ENCODE measurements at regions not wholly inside any gene's neighbourhood (a gene's known extent, or its start where the extent isn't known, plus 50 kb on each side); places are given as distances from the start of the nearest gene placed in this dataset.

- no peak for DNase-seq
Measured at GRCh38 chr4:22336822-22337221, 179.0 kb downstream of the ADGRA3 start.

- no peak for DNase-seq
Measured at GRCh38 chr4:22334155-22334554, 181.7 kb downstream of the ADGRA3 start.

- no peak for DNase-seq
Measured at GRCh38 chr4:22324422-22324821, 191.4 kb downstream of the ADGRA3 start.

- DNase-seq: no peak
Measured at GRCh38 chr4:22323691-22324090, 192.2 kb downstream of the ADGRA3 start.

- DNase-seq: no peak
Measured at GRCh38 chr4:22322996-22323395, 192.9 kb downstream of the ADGRA3 start.

GRCh38 chr4:22315628-22316027, 200.2 kb downstream of the ADGRA3 start:
- DNase-seq: no peak

GRCh38 chr4:22313976-22314375, 201.9 kb downstream of the ADGRA3 start:
- DNase-seq: no peak

GRCh38 chr4:22312113-22312512, 203.8 kb downstream of the ADGRA3 start:
- DNase-seq: no peak

GRCh38 chr4:22301253-22301652, 214.6 kb downstream of the ADGRA3 start:
- DNase-seq: no peak

GRCh38 chr4:22299678-22300077, 216.2 kb downstream of the ADGRA3 start:
- DNase-seq: no peak

GRCh38 chr4:22287631-22288030, 228.2 kb downstream of the ADGRA3 start:
- no peak for DNase-seq

- DNase-seq: no peak
Measured at GRCh38 chr4:22268350-22269025, 247.4 kb downstream of the ADGRA3 start.

GRCh38 chr4:22264261-22264660, 251.6 kb downstream of the ADGRA3 start:
- DNase-seq: no peak

- no peak for DNase-seq
Measured at GRCh38 chr4:22253431-22253830, 262.4 kb downstream of the ADGRA3 start.

GRCh38 chr4:22246847-22247246, 269.0 kb downstream of the ADGRA3 start:
- no peak for DNase-seq

- DNase-seq: no peak
Measured at GRCh38 chr4:22245294-22245693, 270.6 kb downstream of the ADGRA3 start.

GRCh38 chr4:22241415-22241814, 274.5 kb downstream of the ADGRA3 start:
- no peak for DNase-seq

- no peak for DNase-seq
Measured at GRCh38 chr4:22240814-22241213, 275.1 kb downstream of the ADGRA3 start.

- no peak for DNase-seq
Measured at GRCh38 chr4:22238742-22239141, 277.1 kb downstream of the ADGRA3 start.

GRCh38 chr4:22237846-22238494, 277.9 kb downstream of the ADGRA3 start:
- DNase-seq: no peak

- DNase-seq: no peak
Measured at GRCh38 chr4:22237155-22237751, 278.6 kb downstream of the ADGRA3 start.

GRCh38 chr4:22235698-22236097, 280.2 kb downstream of the ADGRA3 start:
- DNase-seq: no peak

GRCh38 chr4:22233230-22233629, 282.6 kb downstream of the ADGRA3 start:
- no peak for DNase-seq

GRCh38 chr4:22220965-22221364, 272.4 kb upstream of the KCNIP4 start:
- DNase-seq: no peak

Data from NCI-H2029 treated with DMSO at 0.1 percent for 48 hours (cell line).